ENCODE measurements at regions not wholly inside any gene's neighbourhood (a gene's known extent, or its start where the extent isn't known, plus 50 kb on each side); places are given as distances from the start of the nearest gene placed in this dataset. TPM values are rescaled to one million over a fixed set of nuclear protein-coding genes. Genes with fewer than 3 reads are reported as not detected.

DNA sequence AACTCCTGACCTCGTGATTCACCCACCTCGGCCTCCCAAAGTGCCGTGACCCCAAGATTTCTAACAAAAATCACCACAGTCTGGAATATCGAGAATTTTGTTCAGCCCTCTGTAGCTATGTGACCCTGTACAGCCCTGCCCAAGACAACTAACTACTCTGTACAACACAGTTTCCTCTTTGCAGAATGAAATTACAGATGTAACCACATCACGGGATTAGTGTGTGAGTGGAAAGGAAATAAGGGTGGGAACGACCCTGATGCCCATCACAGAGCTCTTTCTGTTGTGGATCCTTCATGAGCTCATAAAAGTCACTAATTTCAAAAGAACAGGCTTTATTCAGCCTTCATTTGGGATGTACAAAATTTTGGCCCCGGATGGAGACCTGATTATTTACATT lies 50.5 kb upstream of the KRR1 start:
- Histone ChIP-seq H3K36me3 (ENCODE audit: control insufficient read depth, insufficient read depth, low read length) (no peaks in the 10 kb centered on the region), H3K9me1 (ENCODE audit: control insufficient read depth, insufficient read depth, low read length) (no peaks in the 10 kb centered on the region), H3K9ac (ENCODE audit: insufficient read depth in 1 of 2, low read depth in 2 of 2, low read length in 2 of 2) (no peak overlapping the region), H2AFZ (ENCODE audit: low read depth, low read length) (no peak overlapping the region), H3K4me2 (ENCODE audit: insufficient read depth, low read length) (no peak overlapping the region), H3K27me3 (ENCODE audit: control insufficient read depth in 2 of 2, insufficient read depth in 2 of 2, low read length in 2 of 2) (peaks cover 0 to 8% of the 10 kb centered on the region in 2 experiments; a peak in 3 of 5 replicates), H4K20me1 (replicated peaks; ENCODE audit: control insufficient read depth, insufficient read depth, low read length) (no peaks in the 10 kb centered on the region), H3K79me2 (ENCODE audit: control insufficient read depth, insufficient read depth, low read length) (no peaks in the 10 kb centered on the region), H3K4me3 (no peak overlapping the region), H3K4me1 (replicated peaks in 1 of 2; ENCODE audit: control insufficient read depth in 2 of 2, insufficient read depth in 2 of 2, low read length in 2 of 2) (no peaks in the 10 kb centered on the region), H3K27ac (ENCODE audit: extremely low read depth, low read depth, low read length) (no peak overlapping the region), H3K9me3 (replicated peaks; ENCODE audit: control insufficient read depth, insufficient read depth, low read depth, low read length) (no peaks in the 10 kb centered on the region)
- BruUV-seq (replicated peaks), result no TSS peak
- intact Hi-C loops (cut with micrococcal nuclease), result no loop called here
- in situ Hi-C loops (cut with MboI), result no loop called here
- CTCF ChIA-PET (ENCODE audit: low intra/inter-chr PET ratio), result no interaction called here
- no peak for FAIRE-seq
- 1% methylated on average over 7 of the region's 7 CpGs for WGBS (ENCODE audit: insufficient coverage, low coverage, missing lambda C conversion rate)
- TF ChIP-seq ZNF253 (CRISPR knock-in tag; conservative IDR thresholded peaks at IDR 0.05), result no peak
- no peak for TF ChIP-seq CBX5 (IDR thresholded peaks at IDR 0.05; ENCODE audit: borderline replicate concordance, low read depth)
- TF ChIP-seq DDX20 (tag; IDR thresholded peaks at IDR 0.05; ENCODE audit: low read depth), result no peak
- POLR2A ChIA-PET, result interaction anchor here (1.1 kb wide), 1 partner anchor 11 kb away, joined by 6 read pairs; no protein-coding TSS in a partner anchor
- DNase-seq (ENCODE audit: extremely low read depth in 1 of 4, low spot score in 3 of 4), result no peak
- no peak for ATAC-seq

Small RNA genes in the stretch of these regions (small RNA-seq; reads per million reads assigned to genes)
- gene AC011611.1 (not detected), gene AC011611.6 (not detected), gene RF00156 (not detected), gene RN7SL734P (not detected)
